GM12892 (cell line): ENCODE measurements at regions not wholly inside any gene's neighbourhood (a gene's known extent, or its start where the extent isn't known, plus 50 kb on each side); places are given as distances from the start of the nearest gene placed in this dataset.
"Not testable (repeated sequence)": the region's sequence is repeated elsewhere in the genome, so short reads cannot be mapped to it uniquely, and the experiment has no call there.

Experiments
- DNase-seq: peaks from one replicate; pipeline ENCODE4 v3.0.0; 2011; ENCODE audit not compliant: insufficient read length
- FAIRE-seq: peaks from 2 replicates; lab custom pipeline; 2011; peaks lifted over from hg19 to GRCh38; lab: Jason Lieb, UNC
- POLR2A ChIP-seq: IDR thresholded peaks from 2 replicates; pipeline ENCODE4 v1.6.1; 2011; ENCODE audit warnings: low read depth, low read length, control low read depth
- POLR2AphosphoS5 ChIP-seq: IDR thresholded peaks from 2 replicates; pipeline ENCODE4 v1.6.1; 2011; ENCODE audit warnings: low read depth, low read length, control low read depth
- TAF1 ChIP-seq: IDR thresholded peaks from 2 replicates; pipeline ENCODE4 v1.6.1; 2011; ENCODE audit warnings: low read depth, mild to moderate bottlenecking, control low read depth, low read length, borderline replicate concordance

DNA sequence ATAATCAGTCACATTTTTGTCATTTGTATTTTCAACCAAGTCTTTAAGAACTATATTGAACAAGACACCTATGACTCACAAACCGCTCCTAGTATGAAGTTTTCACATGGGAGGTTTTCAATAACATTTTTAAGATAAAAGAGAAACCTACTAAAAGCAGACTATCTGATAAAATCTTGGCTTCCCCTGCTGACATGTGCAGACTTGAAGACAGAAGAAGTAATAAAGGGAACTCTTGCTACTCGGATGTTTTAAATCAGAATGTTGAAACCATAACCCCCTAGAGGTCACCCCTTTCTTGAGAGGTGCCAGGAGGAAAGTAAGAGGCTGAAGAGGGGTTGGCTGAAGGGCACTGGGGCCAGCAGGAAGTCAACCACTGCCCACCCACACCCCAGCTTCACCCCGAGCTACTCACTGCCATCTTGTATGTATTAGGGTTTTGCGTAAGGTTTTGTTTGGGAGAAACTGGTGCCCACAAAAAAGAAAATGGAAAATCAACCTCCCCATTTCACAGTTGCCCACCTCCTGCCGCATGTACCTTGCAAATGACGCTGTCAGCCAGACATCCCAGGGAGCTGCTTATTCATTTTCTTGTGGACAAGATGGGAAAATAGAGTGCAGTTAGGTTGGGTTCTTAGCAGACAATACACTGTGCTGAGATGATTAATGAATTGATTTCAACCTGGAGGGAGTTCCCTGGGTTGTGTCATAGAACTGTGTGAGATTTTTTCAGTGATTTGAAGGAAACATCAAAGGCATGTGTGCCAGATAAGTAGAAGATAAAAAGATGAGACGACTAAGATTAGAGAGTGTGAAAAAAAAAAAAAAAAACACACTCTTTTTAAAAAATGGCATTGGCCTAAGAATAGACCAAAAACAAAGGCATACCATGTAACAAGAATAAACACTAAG lies 83.2 kb upstream of the TAB2 start:
- DNase-seq: no peak
- TF ChIP-seq POLR2A (no peak), TAF1 (no peak), POLR2AphosphoS5 (no peak)
- peak; percentile 51 for FAIRE-seq

- DNase-seq (no peak), FAIRE-seq (peak; percentile 93)
- no peak for TF ChIP-seq TAF1
- no peak for TF ChIP-seq POLR2A
- TF ChIP-seq POLR2AphosphoS5: no peak
Observed at GRCh38 chr6:149235130-149235561, 82.4 kb upstream of the TAB2 start.

- no peak for FAIRE-seq
- no peak for DNase-seq
- TF ChIP-seq POLR2AphosphoS5 (no peak), POLR2A (no peak), TAF1 (no peak)
Observed at GRCh38 chr6:149236589-149236988, 80.9 kb upstream of the TAB2 start.

DNA sequence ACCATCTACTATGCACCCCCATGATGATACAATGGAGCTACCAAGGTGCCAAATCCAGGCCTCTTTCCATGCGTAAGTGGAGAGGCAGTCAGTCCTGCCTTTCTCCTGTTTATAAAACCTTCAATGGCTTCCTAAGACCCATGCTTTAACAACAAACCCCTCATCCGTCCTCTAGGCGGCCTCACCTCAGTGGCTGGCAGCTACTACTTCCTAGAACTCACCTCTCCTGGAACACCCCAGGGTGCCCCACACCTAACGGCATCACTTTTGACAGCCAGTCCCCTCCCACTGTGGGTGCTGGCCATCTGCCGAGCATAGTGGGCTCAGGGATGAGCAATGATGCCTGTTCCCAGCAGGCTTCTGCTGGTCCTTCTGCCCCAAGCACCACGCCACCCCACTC lies 80.0 kb upstream of the TAB2 start:
- TF ChIP-seq POLR2A: no peak
- TF ChIP-seq POLR2AphosphoS5: no peak
- TF ChIP-seq TAF1: no peak

GRCh38 chr6:149239573-149240209 lies 77.8 kb upstream of the TAB2 start:
- no peak for FAIRE-seq
- TF ChIP-seq POLR2A: no peak
- TF ChIP-seq POLR2AphosphoS5: no peak
- TF ChIP-seq TAF1: no peak
- no peak for DNase-seq

More for the DNA sequence above, 80.0 kb upstream of the TAB2 start:
- FAIRE-seq: no peak
- no peak for DNase-seq

DNA sequence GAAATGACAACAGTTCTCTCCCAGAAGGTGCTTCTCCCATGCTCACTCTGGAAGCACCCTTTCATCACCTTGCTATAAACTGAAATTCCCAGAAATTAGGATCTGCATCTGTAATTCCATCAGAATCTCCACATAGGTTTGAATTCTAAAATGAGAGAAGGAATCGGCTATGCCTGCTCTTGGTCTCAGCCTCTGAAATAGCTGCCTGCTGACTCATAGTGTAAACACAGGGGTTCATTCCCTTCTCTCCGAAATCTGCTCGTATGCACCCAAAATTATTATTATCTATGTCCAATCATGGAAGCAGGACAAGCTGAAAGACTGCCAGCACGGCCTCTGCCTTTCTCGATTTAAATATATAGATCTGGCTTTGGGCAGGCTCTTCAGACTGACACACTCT lies 74.6 kb upstream of the TAB2 start:
- no peak for TF ChIP-seq TAF1
- no peak for TF ChIP-seq POLR2AphosphoS5
- no peak for TF ChIP-seq POLR2A
- no peak for FAIRE-seq
- no peak for DNase-seq

DNA sequence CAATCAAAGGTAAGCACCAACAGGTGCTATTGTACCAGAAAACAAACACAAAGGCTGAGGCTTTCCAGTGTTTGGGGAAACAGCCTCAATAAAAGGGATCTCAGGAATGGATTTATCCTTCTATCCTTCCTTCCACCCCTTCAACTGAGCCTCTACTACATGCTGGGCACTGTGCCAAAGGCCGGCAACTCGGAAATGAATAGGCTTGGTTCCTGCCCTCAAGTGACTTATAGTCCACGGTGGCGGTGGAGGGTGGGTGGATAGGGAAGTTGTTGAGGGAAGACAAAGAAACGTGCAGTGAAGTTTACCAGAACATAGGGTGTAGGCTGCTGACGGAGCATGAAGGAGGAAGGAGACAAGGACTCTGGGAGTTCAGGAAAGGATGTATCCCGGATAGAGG lies 73.4 kb upstream of the TAB2 start:
- no peak for FAIRE-seq
- no peak for TF ChIP-seq POLR2AphosphoS5
- no peak for TF ChIP-seq TAF1
- no peak for TF ChIP-seq POLR2A
- no peak for DNase-seq

DNA sequence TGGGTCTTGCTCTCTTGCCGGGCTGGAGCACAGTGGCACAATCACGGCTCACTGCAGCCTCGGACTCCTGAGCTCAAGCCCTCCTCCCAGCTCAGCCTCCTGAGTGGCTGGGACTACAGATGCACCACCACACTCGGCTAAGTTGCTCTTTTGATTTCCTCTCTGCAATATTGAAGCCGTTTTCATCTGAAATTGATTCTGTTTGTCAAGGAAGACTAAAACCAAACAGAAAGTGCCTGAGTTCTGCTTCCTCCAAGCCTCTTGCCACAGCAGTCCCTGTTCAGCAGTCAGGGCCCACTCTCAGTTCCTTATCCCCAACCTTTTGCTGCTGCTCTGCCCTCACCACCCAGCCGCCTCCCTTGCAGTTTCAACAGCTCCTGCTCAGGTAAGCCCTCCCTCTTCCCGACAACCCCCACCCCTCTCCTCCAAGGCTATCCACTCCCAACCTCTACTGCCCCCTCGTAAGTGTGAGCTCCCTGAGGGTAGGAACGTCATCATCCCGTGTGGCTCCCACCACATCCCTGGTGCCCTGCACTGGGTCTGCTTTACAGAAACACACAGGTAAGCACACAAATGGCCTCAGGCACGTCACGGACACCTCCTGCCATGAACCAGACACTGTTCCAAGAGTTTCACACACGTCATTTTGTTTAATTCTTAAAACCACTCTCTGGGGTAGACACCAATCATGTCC lies 70.7 kb upstream of the TAB2 start:
- TF ChIP-seq POLR2A: no peak
- no peak for TF ChIP-seq TAF1
- no peak for TF ChIP-seq POLR2AphosphoS5
- peak; percentile 89 for FAIRE-seq
- DNase-seq: peak; percentile 31

DNA sequence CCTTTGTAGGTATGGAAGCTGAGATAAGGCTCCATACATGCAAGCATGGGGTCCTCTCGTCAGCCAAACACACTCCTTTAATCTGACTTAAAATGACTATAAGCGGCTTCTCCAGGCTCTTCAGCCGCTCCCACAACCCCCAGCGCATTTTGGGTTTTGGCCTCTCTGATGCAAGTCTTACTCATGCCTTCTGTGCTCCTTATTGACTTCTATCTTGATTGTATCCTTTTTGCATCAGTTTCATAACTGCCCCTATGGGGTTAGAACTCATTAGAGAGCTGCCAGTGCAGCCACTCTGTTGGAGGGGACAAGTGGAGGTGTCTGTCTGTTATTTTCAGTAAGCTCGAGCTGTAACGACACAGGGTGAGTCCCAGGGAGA lies 70.1 kb upstream of the TAB2 start:
- DNase-seq: no peak
- no peak for TF ChIP-seq TAF1
- no peak for TF ChIP-seq POLR2A
- no peak for TF ChIP-seq POLR2AphosphoS5

GRCh38 chr6:149248263-149248662 lies 69.2 kb upstream of the TAB2 start:
- FAIRE-seq: not testable (repeated sequence)

More for the DNA sequence above, 70.1 kb upstream of the TAB2 start:
- FAIRE-seq: peak; percentile 30

GRCh38 chr6:149248693-149249369 lies 68.7 kb upstream of the TAB2 start:
- no peak for DNase-seq
- no peak for FAIRE-seq
- TF ChIP-seq TAF1: no peak
- no peak for TF ChIP-seq POLR2AphosphoS5
- no peak for TF ChIP-seq POLR2A

More at GRCh38 chr6:149248263-149248662, 69.2 kb upstream of the TAB2 start:
- DNase-seq: not testable (repeated sequence)
